ENCODE measurements at regions not wholly inside any gene's neighbourhood (a gene's known extent, or its start where the extent isn't known, plus 50 kb on each side); places are given as distances from the start of the nearest gene placed in this dataset.

DNA sequence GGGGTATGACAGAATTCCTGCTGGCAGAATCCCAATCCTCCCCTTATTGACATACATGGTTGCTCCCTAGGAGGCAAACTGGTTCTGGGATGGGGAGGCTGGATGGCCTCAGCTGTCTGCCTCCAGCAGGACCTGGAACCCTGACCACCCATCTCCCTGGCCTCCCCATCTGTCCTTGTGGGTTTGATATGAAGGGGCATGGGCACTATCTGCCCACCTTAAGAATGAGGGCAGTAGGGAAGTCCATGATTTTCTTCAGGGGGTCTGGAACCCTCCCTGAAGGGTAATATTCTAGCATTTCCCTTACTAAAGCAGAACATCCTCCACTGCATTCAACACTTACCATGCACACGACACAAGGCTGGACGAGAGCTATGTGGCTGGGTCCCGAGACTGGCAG lies 113.6 kb downstream of the VAPA start:
- Histone ChIP-seq H3K9ac (ENCODE audit: control insufficient read depth, extremely low read depth, insufficient read depth, low read length) (no peak overlapping the region), H3K27ac (ENCODE audit: control insufficient read depth, insufficient read depth, low read length) (no peak overlapping the region), H3K4me3 (ENCODE audit: control insufficient read depth in 2 of 3, extremely low read depth in 1 of 3, insufficient read depth in 2 of 3, low read depth in 1 of 3, low read length in 3 of 3) (no peak overlapping the region), H3K9me1 (ENCODE audit: control insufficient read depth, extremely low read depth, insufficient read depth, low read length) (no peaks in the 10 kb centered on the region), H2AFZ (ENCODE audit: control insufficient read depth, low read length) (no peak overlapping the region), H4K20me1 (ENCODE audit: control insufficient read depth, extremely low read depth, insufficient read depth, low read length) (no peaks in the 10 kb centered on the region), H3K79me2 (ENCODE audit: control insufficient read depth, insufficient read depth, low read length) (no peaks in the 10 kb centered on the region), H3K4me2 (ENCODE audit: control insufficient read depth, extremely low read depth, insufficient read depth, low read depth, low read length) (no peak overlapping the region), H3K36me3 (ENCODE audit: control insufficient read depth in 2 of 2, extremely low read depth in 1 of 2, insufficient read depth in 2 of 2, low read length in 2 of 2) (no peaks in the 10 kb centered on the region), H3K9me3 (ENCODE audit: control insufficient read depth, low read depth, low read length) (no peaks in the 10 kb centered on the region), H3K27me3 (ENCODE audit: control insufficient read depth, extremely low read depth, insufficient read depth, low read length) (no peaks in the 10 kb centered on the region), H3K4me1 (ENCODE audit: control insufficient read depth, extremely low read depth, insufficient read depth, low read length) (no peaks in the 10 kb centered on the region)
- FAIRE-seq (no peak), DNase-seq (ENCODE audit: low read depth, low spot score) (no peak)
- TF ChIP-seq EZH2 (IDR thresholded peaks at IDR 0.05; ENCODE audit: low read length): no peak
- TF ChIP-seq, protein P1, sequence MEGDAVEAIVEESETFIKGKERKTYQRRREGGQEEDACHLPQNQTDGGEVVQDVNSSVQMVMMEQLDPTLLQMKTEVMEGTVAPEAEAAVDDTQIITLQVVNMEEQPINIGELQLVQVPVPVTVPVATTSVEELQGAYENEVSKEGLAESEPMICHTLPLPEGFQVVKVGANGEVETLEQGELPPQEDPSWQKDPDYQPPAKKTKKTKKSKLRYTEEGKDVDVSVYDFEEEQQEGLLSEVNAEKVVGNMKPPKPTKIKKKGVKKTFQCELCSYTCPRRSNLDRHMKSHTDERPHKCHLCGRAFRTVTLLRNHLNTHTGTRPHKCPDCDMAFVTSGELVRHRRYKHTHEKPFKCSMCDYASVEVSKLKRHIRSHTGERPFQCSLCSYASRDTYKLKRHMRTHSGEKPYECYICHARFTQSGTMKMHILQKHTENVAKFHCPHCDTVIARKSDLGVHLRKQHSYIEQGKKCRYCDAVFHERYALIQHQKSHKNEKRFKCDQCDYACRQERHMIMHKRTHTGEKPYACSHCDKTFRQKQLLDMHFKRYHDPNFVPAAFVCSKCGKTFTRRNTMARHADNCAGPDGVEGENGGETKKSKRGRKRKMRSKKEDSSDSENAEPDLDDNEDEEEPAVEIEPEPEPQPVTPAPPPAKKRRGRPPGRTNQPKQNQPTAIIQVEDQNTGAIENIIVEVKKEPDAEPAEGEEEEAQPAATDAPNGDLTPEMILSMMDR (optimal IDR thresholded peaks at IDR 0.05 in 1 of 3, IDR thresholded peaks at IDR 0.05 in 1 of 3, conservative IDR thresholded peaks at IDR 0.05 in 1 of 3; ENCODE audit: extremely low read depth in 1 of 3, insufficient read depth in 2 of 3, low read length in 3 of 3): no peak
- dilution Hi-C loops (cut with MboI; ENCODE audit: extremely low pct_ligation_motif_present, low sequenced_read_pairs): no loop called here

DNA sequence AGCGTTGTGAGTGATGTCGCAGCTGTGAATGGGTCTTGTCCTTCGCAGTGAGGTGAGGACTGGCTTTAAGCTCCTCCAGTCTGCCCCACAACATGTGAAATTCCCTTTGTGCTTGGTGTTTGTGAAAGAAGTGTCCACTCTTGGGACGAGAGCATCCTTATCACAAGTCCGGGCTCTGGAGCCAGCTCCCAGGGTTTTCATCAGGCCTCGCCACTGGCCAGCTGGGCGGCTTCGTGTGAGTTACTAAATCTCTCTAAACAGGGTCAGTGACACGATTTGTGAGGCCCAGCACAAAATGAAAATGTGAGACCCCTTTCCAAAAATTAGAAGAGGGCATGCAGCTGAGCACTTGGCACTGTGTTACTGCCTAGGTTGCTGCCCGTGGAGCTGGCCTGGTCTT lies 115.9 kb downstream of the VAPA start:
- H3K4me2 ChIP-seq (ENCODE audit: control insufficient read depth, extremely low read depth, insufficient read depth, low read depth, low read length): no peak overlapping the region
- H3K9me1 ChIP-seq (ENCODE audit: control insufficient read depth, extremely low read depth, insufficient read depth, low read length): no peaks in the 10 kb centered on the region
- no peak for FAIRE-seq
- dilution Hi-C loops (cut with MboI; ENCODE audit: extremely low pct_ligation_motif_present, low sequenced_read_pairs): no loop called here
- DNase-seq (ENCODE audit: low read depth, low spot score): no peak
- H3K27ac ChIP-seq (ENCODE audit: control insufficient read depth, insufficient read depth, low read length): no peak overlapping the region
- no peak overlapping the region for H3K9ac ChIP-seq (ENCODE audit: control insufficient read depth, extremely low read depth, insufficient read depth, low read length)
- H3K27me3 ChIP-seq (ENCODE audit: control insufficient read depth, extremely low read depth, insufficient read depth, low read length): no peaks in the 10 kb centered on the region
- H3K79me2 ChIP-seq (ENCODE audit: control insufficient read depth, insufficient read depth, low read length): no peaks in the 10 kb centered on the region
- H4K20me1 ChIP-seq (ENCODE audit: control insufficient read depth, extremely low read depth, insufficient read depth, low read length): no peaks in the 10 kb centered on the region
- no peak overlapping the region for H2AFZ ChIP-seq (ENCODE audit: control insufficient read depth, low read length)
- TF ChIP-seq, protein P1 (optimal IDR thresholded peaks at IDR 0.05 in 1 of 3, IDR thresholded peaks at IDR 0.05 in 1 of 3, conservative IDR thresholded peaks at IDR 0.05 in 1 of 3; ENCODE audit: extremely low read depth in 1 of 3, insufficient read depth in 2 of 3, low read length in 3 of 3): no peak
- TF ChIP-seq EZH2 (IDR thresholded peaks at IDR 0.05; ENCODE audit: low read length): no peak
- no peaks in the 10 kb centered on the region for H3K36me3 ChIP-seq (ENCODE audit: control insufficient read depth in 2 of 2, extremely low read depth in 1 of 2, insufficient read depth in 2 of 2, low read length in 2 of 2)
- H3K4me1 ChIP-seq (ENCODE audit: control insufficient read depth, extremely low read depth, insufficient read depth, low read length): peaks cover 2% of the 10 kb centered on the region
- H3K4me3 ChIP-seq (ENCODE audit: control insufficient read depth in 2 of 3, extremely low read depth in 1 of 3, insufficient read depth in 2 of 3, low read depth in 1 of 3, low read length in 3 of 3): no peak overlapping the region
- H3K9me3 ChIP-seq (ENCODE audit: control insufficient read depth, low read depth, low read length): no peaks in the 10 kb centered on the region

Measured in keratinocyte (primary cell).